ENCODE measurements at regions not wholly inside any gene's neighbourhood (a gene's known extent, or its start where the extent isn't known, plus 50 kb on each side); places are given as distances from the start of the nearest gene placed in this dataset.

DNA sequence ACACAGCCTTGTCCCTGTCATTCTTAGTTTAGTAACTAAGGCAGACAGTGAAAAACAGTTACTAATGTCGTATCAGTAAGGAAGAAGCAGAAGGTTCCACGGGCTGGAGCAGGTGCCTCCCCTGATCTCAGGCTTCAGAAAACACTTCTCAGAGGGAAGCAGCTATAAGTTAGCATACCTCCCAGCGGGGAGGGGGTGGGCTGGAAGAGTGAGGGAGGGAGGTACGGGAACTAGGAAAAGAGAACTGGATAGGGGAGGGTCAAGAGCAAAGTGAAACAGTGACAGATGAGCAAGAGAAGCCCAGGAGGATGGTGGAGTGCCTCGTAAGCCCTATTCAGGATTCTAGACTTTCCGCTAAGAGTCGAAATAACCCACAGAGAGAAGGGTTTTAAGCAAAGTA is 186.3 kb upstream of the XYLT1 start:
- Mint-ChIP-seq H3K9me3 (no peaks in the 10 kb centered on the region), H3K4me3 (no peak overlapping the region), H3K36me3 (ENCODE audit: low read depth) (no peaks in the 10 kb centered on the region), H3K27me3 (peaks cover 5% of the 10 kb centered on the region), H3K4me1 (ENCODE audit: low read depth) (no peaks in the 10 kb centered on the region), H3K27ac (no peak overlapping the region)
- intact Hi-C loops (cut with micrococcal nuclease), result no loop called here

DNA sequence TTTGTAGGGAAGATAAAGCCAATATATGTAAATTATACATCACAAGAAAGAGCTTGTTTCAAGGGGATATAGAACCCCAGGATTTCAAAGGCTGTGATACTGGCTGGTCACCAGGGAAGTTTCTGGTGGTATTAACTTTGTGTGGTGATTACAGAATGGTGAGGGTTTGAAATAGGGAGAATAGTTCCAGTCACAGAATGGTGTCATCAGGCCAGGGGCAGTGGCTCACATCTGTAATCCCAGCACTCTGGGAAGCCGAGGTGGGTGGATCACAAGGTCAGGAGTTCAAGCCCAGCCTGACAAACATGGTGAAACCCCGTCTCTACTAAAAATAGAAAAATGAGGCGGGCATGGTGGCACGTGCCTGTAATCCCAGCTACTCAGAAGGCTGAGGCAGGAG is 183.8 kb upstream of the XYLT1 start:
- Mint-ChIP-seq H3K36me3 (ENCODE audit: low read depth) (no peaks in the 10 kb centered on the region), H3K27me3 (peaks cover 5% of the 10 kb centered on the region), H3K4me3 (no peak overlapping the region), H3K4me1 (ENCODE audit: low read depth) (no peaks in the 10 kb centered on the region), H3K9me3 (no peaks in the 10 kb centered on the region), H3K27ac (no peak overlapping the region)
- intact Hi-C loops (cut with micrococcal nuclease), result no loop called here

GRCh38 chr16:17654142-17654541 is 183.4 kb upstream of the XYLT1 start:
- H3K9me3 Mint-ChIP-seq, result no peaks in the 10 kb centered on the region
- no peaks in the 10 kb centered on the region for H3K4me1 Mint-ChIP-seq (ENCODE audit: low read depth)
- H3K36me3 Mint-ChIP-seq (ENCODE audit: low read depth), result no peaks in the 10 kb centered on the region
- H3K27me3 Mint-ChIP-seq, result peaks cover 5% of the 10 kb centered on the region
- H3K27ac Mint-ChIP-seq, result no peak overlapping the region
- H3K4me3 Mint-ChIP-seq, result no peak overlapping the region
- intact Hi-C loops (cut with micrococcal nuclease), result no loop called here

GRCh38 chr16:17647879-17648872 is 177.4 kb upstream of the XYLT1 start:
- no peak overlapping the region for H3K4me3 Mint-ChIP-seq
- intact Hi-C loops (cut with micrococcal nuclease), result no loop called here
- H3K36me3 Mint-ChIP-seq (ENCODE audit: low read depth), result no peaks in the 10 kb centered on the region
- H3K27ac Mint-ChIP-seq, result no peak overlapping the region
- H3K27me3 Mint-ChIP-seq, result peaks cover 4% of the 10 kb centered on the region
- no peaks in the 10 kb centered on the region for H3K9me3 Mint-ChIP-seq
- H3K4me1 Mint-ChIP-seq (ENCODE audit: low read depth), result no peaks in the 10 kb centered on the region

GRCh38 chr16:17643935-17644334 is 173.2 kb upstream of the XYLT1 start:
- Mint-ChIP-seq H3K27ac (no peak overlapping the region), H3K27me3 (peaks cover 4% of the 10 kb centered on the region), H3K4me1 (ENCODE audit: low read depth) (no peaks in the 10 kb centered on the region), H3K4me3 (no peak overlapping the region), H3K36me3 (ENCODE audit: low read depth) (no peaks in the 10 kb centered on the region), H3K9me3 (no peaks in the 10 kb centered on the region)
- intact Hi-C loops (cut with micrococcal nuclease), result no loop called here

DNA sequence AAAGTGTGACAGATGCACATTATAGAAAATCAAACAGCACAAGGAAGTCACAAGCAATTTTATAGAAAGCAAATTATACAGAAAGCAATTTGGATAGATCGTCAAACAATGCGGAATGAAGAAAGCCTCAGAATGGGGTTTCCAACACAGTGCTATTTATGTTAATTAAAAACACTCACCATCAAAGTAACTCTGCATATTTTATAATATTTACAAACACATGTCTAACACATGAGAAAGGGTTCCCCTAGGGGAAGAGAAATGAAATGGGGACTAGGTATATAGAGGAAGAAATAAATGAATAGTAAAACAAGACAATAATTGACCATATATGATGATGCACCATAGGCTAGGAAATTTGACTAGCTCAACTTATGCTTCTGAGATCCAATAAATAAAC is 171.2 kb upstream of the XYLT1 start:
- Mint-ChIP-seq H3K4me3 (no peak overlapping the region), H3K36me3 (ENCODE audit: low read depth) (no peaks in the 10 kb centered on the region), H3K27ac (no peak overlapping the region), H3K9me3 (no peaks in the 10 kb centered on the region), H3K4me1 (ENCODE audit: low read depth) (no peaks in the 10 kb centered on the region), H3K27me3 (peaks cover 2% of the 10 kb centered on the region)
- intact Hi-C loops (cut with micrococcal nuclease), result no loop called here

DNA sequence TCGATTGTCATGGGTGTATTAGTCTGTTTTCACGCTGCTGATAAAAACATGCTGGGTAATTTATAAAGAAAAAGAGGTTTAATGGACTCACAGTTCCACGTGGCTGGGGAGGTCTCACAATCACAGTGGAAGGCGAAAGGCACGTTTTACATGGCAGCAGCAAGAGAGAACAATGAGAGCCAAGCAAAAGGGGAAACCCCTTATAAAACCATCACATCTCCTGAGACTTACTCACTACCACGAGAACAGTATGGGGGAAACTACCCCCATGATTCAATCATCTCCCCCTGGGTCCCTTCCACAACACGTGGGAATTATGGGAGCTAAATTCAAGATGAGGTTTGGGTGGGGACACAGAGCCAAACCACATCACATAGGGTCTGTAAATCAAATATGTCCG is 167.4 kb upstream of the XYLT1 start:
- no peaks in the 10 kb centered on the region for H3K36me3 Mint-ChIP-seq (ENCODE audit: low read depth)
- no peak overlapping the region for H3K27ac Mint-ChIP-seq
- intact Hi-C loops (cut with micrococcal nuclease), result no loop called here
- no peak overlapping the region for H3K4me3 Mint-ChIP-seq
- H3K27me3 Mint-ChIP-seq, result no peaks in the 10 kb centered on the region
- H3K9me3 Mint-ChIP-seq, result no peaks in the 10 kb centered on the region
- no peaks in the 10 kb centered on the region for H3K4me1 Mint-ChIP-seq (ENCODE audit: low read depth)

- H3K27me3 Mint-ChIP-seq, result peaks cover 3% of the 10 kb centered on the region
- H3K36me3 Mint-ChIP-seq (ENCODE audit: low read depth), result no peaks in the 10 kb centered on the region
- intact Hi-C loops (cut with micrococcal nuclease), result no loop called here
- H3K9me3 Mint-ChIP-seq, result no peaks in the 10 kb centered on the region
- no peak overlapping the region for H3K4me3 Mint-ChIP-seq
- no peaks in the 10 kb centered on the region for H3K4me1 Mint-ChIP-seq (ENCODE audit: low read depth)
- H3K27ac Mint-ChIP-seq, result no peak overlapping the region
Observed at GRCh38 chr16:17635183-17635582, 164.4 kb upstream of the XYLT1 start.

- Mint-ChIP-seq H3K4me3 (no peak overlapping the region), H3K4me1 (ENCODE audit: low read depth) (no peaks in the 10 kb centered on the region), H3K27me3 (peaks cover 3% of the 10 kb centered on the region), H3K27ac (no peak overlapping the region), H3K9me3 (no peaks in the 10 kb centered on the region), H3K36me3 (ENCODE audit: low read depth) (no peaks in the 10 kb centered on the region)
- intact Hi-C loops (cut with micrococcal nuclease), result no loop called here
Observed at GRCh38 chr16:17633181-17633951, 162.6 kb upstream of the XYLT1 start.

- Mint-ChIP-seq H3K27me3 (peaks cover 3% of the 10 kb centered on the region), H3K4me1 (ENCODE audit: low read depth) (no peaks in the 10 kb centered on the region), H3K4me3 (no peak overlapping the region), H3K27ac (no peak overlapping the region), H3K36me3 (ENCODE audit: low read depth) (no peaks in the 10 kb centered on the region), H3K9me3 (peaks cover 1% of the 10 kb centered on the region)
- intact Hi-C loops (cut with micrococcal nuclease), result no loop called here
Observed at GRCh38 chr16:17632667-17633066, 161.9 kb upstream of the XYLT1 start.

DNA sequence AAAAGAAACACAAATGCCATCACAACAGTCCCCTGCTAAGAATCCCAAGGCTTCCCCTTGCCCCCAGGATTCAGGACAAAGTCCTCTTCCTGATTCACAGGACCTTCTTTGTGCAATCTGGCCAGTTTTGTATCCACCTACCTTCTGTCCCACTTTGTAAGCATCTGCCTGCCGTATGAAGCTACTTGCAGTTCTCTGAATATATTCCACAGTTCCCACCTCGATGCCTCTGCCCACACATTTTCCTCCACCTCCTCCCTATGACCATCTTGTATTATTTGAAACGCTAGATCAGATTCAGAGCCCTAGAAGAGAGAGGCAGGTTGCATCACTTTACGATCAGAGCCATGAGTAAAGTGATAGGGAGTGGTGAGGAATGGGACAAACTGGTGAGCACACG is 159.2 kb upstream of the XYLT1 start:
- Mint-ChIP-seq H3K36me3 (ENCODE audit: low read depth) (no peaks in the 10 kb centered on the region), H3K27ac (no peak overlapping the region), H3K4me1 (ENCODE audit: low read depth) (no peaks in the 10 kb centered on the region), H3K4me3 (no peak overlapping the region), H3K27me3 (peaks cover 3% of the 10 kb centered on the region), H3K9me3 (peaks cover 27% of the 10 kb centered on the region)
- intact Hi-C loops (cut with micrococcal nuclease), result no loop called here

GRCh38 chr16:17628983-17629382 is 158.2 kb upstream of the XYLT1 start:
- intact Hi-C loops (cut with micrococcal nuclease), result no loop called here

DNA sequence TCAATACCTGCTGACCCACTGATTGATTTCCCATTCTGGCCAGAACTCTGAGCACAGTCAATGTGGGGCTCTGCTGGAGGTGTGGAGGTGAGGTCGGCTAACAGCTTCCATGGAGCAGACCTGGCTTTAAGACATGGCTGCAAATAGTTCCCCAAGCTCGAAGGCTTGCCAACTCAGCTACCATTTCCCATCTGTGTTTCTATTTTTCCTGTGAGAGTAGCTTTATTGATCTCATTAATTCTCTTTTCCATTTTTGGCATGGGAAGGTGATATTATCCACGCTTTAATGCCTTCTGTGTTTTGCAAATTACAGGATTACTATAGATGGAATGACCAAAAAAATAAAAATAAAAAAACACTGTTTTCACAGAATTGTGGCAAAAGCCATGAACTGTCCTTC is 151.6 kb upstream of the XYLT1 start:
- intact Hi-C loops (cut with micrococcal nuclease), result no loop called here
- Mint-ChIP-seq H3K27ac (no peak overlapping the region), H3K4me3 (no peak overlapping the region), H3K9me3 (peaks cover 29% of the 10 kb centered on the region), H3K36me3 (ENCODE audit: low read depth) (no peaks in the 10 kb centered on the region), H3K4me1 (ENCODE audit: low read depth) (no peaks in the 10 kb centered on the region), H3K27me3 (no peaks in the 10 kb centered on the region)

More at GRCh38 chr16:17628983-17629382, 158.2 kb upstream of the XYLT1 start:
- H3K27me3 Mint-ChIP-seq, result peaks cover 3% of the 10 kb centered on the region
- no peaks in the 10 kb centered on the region for H3K36me3 Mint-ChIP-seq (ENCODE audit: low read depth)
- H3K27ac Mint-ChIP-seq, result no peak overlapping the region
- no peaks in the 10 kb centered on the region for H3K4me1 Mint-ChIP-seq (ENCODE audit: low read depth)
- H3K9me3 Mint-ChIP-seq, result peaks cover 34% of the 10 kb centered on the region
- H3K4me3 Mint-ChIP-seq, result no peak overlapping the region

- Mint-ChIP-seq H3K9me3 (no peaks in the 10 kb centered on the region), H3K27me3 (no peaks in the 10 kb centered on the region), H3K36me3 (ENCODE audit: low read depth) (no peaks in the 10 kb centered on the region), H3K27ac (no peak overlapping the region), H3K4me3 (no peak overlapping the region), H3K4me1 (ENCODE audit: low read depth) (no peaks in the 10 kb centered on the region)
- intact Hi-C loops (cut with micrococcal nuclease), result no loop called here
Observed at GRCh38 chr16:17619261-17619660, 148.5 kb upstream of the XYLT1 start.
